GM19467 (cell line): ENCODE measurements at regions not wholly inside any gene's neighbourhood (a gene's known extent, or its start where the extent isn't known, plus 50 kb on each side); places are given as distances from the start of the nearest gene placed in this dataset.
"Not testable (repeated sequence)": the region's sequence is repeated elsewhere in the genome, so short reads cannot be mapped to it uniquely, and the experiment has no call there.

Experiments
- ATAC-seq: cut with Tn5 transposase; IDR thresholded peaks from one replicate; pipeline ENCODE4 v1.9.1; 2021; ENCODE audit warnings: mild to moderate bottlenecking, moderate library complexity; ENCODE audit not compliant: unreplicated experiment

DNA sequence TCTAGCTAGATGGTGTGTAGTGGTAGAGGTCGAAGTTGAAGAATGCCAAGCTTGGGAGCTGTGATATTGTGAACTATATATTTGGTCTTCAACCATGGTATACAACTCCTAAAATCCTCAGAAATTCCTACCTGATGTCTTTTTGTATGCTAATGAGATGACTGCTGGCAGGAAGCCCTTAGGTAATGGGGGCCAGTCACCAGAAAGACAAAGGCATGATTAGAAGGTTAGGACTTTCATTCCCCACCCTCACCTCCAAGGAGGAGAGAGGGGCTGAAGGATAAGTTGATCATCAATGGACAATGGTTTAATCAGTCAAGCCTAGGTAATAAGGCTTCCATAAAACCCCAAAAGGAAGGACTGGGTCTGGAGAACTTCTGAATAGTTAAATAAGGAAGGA lies 285.7 kb upstream of the POU5F2 start:
- ATAC-seq = no peak

DNA sequence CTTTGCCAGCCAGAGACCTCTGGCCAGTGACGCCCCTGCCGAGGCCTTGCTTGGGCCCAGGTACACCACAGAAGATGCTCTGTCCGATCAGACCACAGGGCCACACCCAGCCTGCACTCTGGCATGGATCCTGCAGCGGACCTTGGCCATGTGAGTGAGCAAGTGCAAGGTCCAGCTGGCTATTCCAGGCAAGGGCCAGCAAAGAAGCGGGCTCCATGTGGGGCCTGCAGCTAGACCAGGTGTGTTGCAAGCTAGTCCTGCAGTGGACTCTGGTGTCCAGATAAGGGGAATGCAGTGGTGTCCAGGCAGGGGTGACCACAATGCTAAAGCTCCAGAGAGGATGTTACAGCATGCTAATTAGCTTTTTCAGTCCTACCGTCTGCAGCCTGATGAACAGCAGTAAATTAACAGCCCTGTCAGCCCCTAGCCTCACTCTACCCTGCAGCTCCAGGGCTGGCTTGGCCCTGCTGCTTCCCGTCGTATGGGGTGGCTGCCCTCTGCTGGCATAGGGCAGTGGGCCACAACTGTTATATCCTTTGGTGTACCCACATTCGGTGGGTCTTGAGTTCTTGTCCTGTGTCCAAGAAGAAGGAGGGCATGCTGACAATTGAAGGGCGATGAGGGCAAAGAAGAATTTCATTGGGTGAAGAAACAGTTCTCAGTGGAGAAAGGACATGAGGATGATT lies 284.5 kb upstream of the POU5F2 start:
- no peak for ATAC-seq

DNA sequence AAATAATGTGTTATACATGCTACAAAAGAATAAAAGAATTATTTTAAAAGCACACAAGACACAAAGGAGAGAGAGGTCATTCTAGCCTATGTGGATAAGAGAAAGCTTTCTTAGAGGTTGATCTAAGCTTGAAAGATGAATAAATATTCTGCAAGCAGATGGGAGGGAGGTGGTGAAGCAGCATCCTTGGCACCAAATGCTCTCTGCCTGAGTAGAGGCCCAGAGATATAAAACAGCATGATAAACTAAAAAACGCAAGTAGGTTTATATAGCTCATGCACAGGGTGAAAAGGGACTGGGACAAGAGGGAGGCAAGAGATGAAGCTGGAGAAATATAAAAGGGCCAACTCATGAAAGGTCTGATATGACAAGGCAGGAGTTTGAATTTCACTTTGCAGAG lies 283.2 kb upstream of the POU5F2 start:
- ATAC-seq = no peak

DNA sequence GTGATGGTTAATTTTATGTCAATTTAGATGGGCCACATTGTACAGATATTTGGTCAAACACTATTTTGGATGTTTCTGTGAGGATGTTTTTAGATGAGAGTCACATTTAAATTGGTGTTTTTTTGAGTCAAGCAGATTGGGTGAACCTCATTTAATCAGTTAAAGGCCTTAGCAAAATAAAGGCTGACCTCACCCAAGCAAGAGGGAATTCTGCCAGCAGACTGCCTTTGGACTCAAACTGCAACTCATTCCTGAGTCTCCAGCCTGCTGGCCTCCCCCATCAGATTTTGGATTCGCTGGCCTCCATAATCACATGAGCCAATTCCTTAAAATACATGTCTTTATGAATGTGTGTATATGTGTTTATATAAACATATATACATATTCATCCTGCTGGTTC lies 282.7 kb upstream of the POU5F2 start:
- ATAC-seq = no peak

DNA sequence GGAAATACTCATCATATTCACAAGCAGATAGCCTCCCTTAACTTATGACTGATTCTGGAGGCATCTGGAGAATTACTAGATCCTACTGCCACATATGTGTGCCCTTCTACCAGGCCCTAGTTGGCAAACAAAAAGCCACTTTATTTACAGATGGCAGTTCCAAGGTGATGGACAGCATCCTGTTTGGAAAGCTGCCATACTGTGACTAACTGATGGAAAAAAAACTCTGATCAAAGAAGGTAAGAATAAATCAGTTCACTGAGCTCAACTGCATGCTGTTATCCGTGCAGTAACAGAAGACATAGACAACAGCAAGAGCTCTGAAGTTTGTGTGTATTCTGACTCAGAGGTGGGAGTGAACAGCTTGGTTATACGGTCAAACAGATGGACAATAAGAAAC lies 279.8 kb upstream of the POU5F2 start:
- ATAC-seq = no peak

DNA sequence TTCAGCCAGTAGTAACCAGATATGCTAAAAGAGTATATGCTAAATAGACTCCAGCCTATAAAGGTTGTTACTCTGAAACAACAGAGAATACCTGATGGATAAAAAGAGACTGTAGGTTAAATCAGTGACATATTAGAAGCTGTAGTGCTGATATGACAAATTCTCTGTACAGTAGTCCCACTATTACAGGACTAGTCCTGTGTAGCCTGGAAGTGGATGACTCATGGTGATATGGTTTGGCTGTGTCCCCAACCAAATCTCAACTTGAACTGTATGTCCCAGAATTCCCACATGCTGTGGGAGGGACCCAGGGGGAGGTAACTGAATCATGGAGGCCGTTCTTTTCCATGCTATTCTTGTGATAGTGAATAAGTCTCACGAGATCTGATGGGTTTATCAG lies 276.2 kb upstream of the POU5F2 start:
- ATAC-seq = no peak

DNA sequence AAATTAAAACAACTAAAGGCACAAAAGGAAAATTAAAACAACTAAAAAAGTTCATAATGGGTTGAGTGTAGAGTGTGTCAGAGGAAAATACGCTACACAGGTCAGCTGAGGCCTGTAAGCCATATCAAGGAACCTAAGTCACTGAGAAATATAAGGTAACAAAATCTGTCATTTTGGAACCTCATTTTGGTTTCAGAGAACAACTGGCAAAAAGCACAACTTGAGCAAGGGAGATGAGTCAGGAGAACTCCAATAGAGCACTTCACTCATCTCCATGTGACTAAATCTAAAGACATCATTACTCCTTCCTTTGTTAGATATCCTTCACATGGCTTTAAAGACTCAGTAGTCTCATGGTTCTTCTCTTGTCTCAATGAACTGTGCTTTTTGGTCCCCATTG lies 269.4 kb upstream of the POU5F2 start:
- ATAC-seq = no peak

DNA sequence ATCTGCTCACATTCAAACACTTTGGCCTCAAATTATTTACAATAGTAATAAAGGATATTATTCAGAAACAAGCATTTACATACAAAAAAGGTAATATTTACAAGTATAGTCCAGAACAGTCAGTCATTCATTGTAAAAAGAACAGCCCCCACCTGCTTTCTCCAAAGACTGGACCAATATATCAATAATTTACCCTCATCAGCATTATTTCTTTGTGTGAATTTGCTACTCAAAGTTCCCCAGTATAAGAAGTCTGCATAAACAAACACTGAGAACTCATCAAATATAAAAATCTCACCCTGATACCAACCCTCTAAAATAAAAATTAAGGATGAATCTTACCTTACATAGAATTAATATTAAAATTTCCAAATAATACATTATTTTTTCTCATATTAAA lies 267.8 kb upstream of the POU5F2 start:
- ATAC-seq = no peak

DNA sequence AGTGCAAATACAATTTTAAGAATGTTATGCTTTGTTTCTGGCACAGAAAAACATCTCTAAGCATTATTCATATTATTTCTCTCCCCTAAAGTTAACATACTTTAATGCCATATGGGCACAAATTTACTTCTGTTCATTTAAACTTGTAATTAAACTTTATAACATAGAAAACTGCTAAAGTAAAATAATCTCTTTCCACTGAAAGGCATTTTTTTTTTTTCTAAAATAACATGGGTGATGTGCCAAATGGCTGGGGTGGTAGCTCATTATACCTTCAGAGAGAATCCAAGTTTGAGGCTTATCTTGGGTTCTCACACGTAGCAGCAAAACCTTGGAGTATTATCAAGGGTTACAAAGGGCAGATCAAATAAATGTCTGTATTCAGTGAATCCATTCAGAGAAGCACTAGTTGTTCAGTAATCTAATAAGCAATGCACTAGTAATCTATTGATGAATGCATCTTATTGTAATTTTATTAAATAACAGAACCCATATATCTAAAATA lies 257.6 kb upstream of the POU5F2 start:
- no peak for ATAC-seq

DNA sequence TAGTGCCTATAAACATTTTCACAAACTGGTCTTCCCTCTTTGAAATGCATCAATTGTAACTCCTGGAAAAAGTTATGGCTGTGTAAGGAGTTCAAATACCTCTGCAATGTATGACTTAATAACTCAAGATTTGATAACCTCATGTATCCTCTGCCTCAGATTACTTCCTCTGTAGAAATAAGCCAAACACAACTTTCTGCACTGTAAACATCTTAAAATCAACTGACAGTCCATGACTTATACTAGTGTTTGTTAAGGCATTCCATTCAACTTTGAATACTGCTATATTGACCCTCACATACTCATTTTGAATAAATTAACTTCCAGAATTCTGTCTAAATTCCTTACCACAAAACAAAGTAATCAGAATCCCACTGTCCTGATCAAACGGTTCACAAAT lies 256.2 kb upstream of the POU5F2 start:
- no peak for ATAC-seq

DNA sequence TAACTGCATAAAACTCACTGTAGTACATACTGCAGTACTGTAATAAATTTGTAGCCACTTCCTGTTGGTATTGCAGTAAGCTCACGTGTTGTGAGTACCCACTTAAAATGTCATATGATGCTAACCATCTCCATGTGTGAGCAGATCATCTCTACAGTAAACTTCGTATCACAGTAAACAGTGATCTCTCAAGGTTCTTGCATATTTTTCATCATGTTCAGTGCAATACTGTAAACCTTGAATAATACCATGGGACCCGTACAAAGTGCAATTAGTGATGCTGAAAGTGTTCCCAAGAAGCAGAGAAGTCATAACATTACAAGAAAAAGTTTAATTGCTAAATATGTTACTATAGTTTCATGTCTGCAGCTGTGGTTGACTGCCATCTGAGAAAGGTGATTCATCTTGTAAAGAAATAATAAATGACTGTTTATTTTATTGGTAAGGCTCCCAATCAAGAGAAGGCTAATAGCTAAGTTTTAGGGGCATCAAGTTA lies 253.8 kb upstream of the POU5F2 start:
- peak; percentile 56 for ATAC-seq

DNA sequence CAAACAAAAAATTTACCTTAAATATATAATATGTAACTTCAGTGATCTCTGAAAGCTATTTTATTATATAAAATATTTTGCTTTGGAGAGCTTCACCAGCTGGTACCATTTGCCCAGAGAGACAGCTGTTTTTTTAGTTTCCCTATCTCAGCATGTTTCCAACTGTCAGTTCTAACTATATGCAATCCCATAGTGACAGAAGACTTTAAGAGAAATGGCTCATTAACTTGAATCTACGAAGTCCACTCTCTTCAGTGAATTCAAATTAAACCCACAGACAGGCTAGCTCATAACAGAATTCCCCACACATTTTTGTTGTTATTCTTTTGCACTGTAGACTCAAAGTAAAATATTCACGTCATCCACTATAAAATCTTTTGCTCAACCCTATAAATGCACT lies 251.8 kb upstream of the POU5F2 start:
- no peak for ATAC-seq

DNA sequence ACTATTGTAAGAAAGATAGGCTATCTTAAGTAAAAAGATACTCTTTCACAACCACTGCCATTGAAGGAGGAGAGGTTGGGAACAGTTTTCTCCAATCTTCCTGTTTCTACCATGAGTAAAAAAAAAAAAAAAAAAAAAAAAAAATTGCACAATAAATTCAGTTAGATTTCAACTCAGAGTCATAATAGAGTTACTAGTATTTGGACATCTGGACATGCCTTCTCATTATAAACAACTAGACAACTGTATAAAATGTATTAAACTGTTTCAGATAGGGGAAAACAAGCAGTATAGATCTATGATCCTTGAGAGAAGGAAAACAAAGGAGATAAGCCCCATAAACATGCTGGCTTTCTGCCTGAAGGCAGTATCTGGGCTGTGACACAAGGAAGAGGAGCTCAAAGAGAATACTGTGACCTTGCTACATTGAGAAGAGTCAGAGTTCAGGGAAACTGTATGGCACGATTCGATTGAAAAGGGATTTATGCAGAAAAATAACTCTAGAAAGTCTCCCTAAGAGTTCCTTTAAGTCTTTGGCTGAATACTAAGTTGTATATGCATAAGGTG lies 249.2 kb upstream of the POU5F2 start:
- ATAC-seq = no peak

DNA sequence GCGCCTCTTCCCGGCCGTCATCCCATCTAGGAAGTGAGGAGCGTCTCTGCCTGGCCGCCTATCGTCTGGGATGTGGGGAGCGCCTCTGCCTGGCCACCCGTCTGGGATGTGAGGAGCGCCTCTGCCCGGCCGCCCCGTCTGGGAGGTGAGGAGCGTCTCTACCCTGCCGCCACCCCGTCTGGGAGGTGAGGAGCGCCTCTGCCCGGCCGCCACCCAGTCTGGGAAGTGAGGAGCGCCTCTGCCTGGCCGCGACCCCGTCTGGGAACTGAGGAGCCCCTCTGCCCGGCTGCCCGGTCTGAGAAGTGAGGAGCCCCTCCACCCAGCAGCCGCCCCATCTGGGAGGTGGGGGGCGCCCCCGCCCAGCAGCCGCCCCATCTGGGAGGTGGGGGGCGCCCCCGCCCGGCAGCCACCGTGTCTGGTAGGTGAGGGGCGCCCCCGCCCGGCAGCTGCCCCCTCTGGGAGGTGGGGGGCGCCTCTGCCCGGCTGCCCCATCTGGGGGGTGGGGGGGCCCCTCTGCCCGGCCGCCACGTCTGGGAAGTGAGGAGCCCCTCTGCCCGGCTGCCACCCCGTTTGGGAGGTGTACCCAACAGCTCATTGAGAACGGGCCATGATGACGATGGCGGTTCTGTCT lies 244.7 kb upstream of the POU5F2 start:
- ATAC-seq = not testable (repeated sequence)

DNA sequence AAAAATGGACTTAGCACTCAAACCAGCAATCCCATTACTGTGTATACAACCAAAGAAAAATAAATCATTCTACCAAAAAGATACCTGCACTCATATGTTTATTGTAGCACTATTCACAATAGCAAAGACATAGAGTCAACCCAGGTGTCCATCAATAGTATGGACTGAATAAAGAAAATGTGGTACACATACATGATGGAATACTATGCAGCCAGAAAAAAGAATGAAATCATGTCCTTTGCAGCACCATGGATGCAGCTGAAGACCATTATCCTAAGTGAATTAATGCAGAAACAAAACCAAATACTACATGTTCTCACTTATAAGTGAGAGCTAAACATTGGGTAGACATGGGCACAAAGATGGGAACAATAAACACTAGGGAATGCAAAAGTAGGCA lies 236.8 kb upstream of the POU5F2 start:
- no peak for ATAC-seq

DNA sequence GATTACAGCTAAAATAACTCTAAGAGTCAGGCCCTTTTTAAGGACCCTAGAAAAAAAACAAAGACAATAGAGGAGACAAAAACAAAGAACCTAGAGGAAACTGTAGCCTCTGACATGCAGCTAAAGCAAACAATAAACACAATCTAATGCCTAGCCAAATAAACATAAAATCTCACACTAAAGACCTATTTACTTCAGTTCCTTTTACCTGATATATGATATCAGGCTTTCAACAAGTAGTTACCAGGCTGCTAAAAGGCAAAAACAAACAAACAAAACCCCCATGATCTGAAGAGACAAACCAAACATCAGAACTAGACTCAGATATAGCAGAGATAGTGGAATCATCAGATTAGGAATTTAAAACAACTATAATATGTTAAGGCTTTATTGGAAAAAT lies 226.5 kb upstream of the POU5F2 start:
- ATAC-seq = no peak

DNA sequence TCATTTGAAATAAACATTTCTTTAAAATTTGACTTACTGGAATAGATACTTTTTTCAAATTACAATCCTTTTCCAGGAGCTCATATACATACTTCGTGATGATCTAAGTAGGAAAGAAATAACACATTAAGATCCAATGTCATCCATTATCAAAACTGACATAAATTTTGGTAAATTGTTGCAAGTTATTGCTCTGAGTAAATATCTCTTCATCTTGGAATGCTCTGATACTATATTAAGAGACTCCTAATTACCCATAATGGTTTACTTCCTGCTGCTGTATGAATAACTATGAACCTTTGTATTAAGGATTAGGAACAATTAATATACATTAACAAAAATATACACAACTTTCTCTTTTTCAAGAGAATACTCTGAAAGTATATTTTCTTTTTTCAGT lies 223.0 kb upstream of the POU5F2 start:
- ATAC-seq = no peak

DNA sequence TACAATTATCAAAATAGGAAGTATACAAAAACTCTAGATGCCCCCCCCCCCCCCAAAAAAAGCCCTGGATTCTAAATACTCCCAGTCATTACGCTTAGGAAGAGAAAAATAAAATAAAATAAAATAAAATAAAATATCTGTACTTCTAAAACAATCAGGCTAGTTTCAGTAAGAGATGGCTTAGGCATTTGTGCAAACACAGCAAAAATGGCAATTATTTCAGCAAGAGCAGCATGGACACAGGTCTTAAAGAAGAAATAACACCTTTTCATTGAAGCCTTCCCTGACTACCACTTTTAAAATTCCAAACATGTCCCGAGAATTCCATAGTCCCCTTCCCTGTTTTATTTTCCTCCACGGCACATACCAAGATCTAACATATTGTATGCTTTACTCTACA lies 218.6 kb upstream of the POU5F2 start:
- no peak for ATAC-seq

DNA sequence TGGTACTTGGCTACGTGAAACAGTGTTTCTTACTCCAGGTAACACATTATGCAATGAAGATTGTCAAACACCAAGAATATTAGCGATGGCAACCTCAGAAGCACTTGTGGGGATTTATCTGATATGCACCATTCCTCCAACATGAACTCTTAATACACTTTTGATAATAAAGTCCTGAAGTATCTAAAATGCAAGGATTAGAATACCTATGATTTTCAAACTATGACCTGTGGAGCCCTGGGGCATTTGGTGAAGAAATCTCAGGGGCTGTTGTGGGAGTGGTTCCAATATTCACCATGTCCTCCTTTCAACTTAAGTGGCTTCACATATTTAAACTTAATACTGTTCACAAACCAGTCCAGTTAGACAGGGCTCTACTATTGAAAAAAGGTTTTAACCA lies 214.6 kb upstream of the POU5F2 start:
- ATAC-seq = no peak

DNA sequence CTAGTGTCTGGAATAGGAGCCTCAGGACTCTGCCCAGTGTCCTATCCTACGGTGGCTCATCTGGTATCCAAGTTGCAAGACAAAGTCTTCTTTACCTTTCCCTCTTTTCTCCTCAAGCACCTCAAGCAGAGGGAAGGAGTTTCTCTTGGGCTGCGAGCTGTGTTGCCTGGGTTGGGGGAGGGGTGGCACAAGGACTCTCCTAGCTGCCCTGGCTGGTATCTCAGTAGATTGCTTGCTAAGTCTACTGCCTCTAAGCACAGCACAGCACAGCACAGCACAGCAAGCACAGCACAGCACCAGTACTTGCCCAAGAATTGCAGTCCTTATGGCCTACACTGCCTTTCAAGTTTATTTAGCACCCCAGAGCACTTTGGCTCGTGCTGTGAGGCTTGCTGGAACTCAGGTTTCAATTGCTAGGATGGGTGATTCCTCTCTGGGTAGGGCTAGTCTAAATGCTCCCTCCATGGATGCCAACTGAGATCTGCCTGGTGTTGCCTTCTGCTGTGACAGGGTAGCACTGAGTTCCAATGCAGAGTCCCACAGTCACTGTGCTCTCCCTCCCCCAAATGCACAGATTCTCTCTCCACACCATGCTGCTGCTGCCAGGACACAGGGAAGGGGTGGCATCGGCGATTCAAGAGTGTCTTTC lies 213.1 kb upstream of the POU5F2 start:
- ATAC-seq = no peak

DNA sequence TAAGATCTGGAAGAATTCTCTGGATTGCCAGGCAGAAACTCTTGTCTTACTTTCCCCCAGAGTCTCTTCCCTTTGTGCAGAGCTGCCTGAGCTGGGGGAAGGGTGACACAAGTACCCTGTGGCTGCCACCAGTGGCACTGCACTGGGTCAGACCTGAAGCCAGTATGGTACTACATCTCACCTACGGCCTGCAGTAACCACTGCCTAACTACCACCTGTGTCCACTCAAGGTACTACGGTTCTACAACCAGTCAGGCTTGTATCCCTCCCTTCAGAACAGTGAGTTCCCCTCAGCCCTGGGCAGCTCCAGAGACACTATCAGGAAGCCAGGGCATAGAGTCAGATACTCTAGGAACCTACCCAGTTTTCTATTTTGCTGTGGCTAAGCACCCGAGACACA lies 212.0 kb upstream of the POU5F2 start:
- ATAC-seq = no peak

DNA sequence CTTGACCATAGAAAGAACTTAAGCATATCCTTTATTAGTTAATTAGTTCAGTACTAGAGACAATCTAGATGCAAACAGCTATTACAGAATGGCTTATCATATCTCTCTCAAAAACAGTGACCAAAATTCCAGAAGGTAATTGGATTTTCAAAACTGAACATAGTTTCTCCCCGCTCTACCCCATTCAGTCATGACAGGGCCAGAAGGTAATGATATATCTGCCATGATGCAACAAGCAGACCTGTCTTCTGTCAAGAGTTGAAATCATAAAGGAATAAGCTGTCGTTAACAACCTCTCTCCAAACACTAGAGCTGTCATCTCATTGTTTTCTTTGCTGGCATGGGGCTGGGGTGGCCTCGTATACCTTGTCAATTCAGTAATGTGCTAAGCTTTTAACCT lies 200.5 kb upstream of the POU5F2 start:
- no peak for ATAC-seq
